Chondrocyte (in vitro differentiated cells): ENCODE measurements at regions not wholly inside any gene's neighbourhood (a gene's known extent, or its start where the extent isn't known, plus 50 kb on each side); places are given as distances from the start of the nearest gene placed in this dataset.

Source experiments
- DNase-seq: peaks from one replicate; pipeline ENCODE4 v3.0.0; 2021; ENCODE audit warnings: mixed read lengths, low spot score
- H3K27ac Mint-ChIP-seq: one replicate; pipeline ENCODE4 v1.8.0; 2021; ENCODE audit warnings: mild to moderate bottlenecking, moderate library complexity, mixed read lengths; ENCODE audit not compliant: unreplicated experiment
- H3K27me3 Mint-ChIP-seq: 2 replicates; pipeline ENCODE4 v1.8.0; 2021; ENCODE audit warnings: low read depth, mixed read lengths
- H3K36me3 Mint-ChIP-seq: 2 replicates; pipeline ENCODE4 v1.8.0; 2021; ENCODE audit warnings: low read depth, mixed read lengths
- H3K4me1 Mint-ChIP-seq: 2 replicates; pipeline ENCODE4 v1.8.0; 2021; ENCODE audit warnings: low read depth, mild to moderate bottlenecking, mixed read lengths
- H3K4me3 Mint-ChIP-seq: one replicate; pipeline ENCODE4 v1.8.0; 2021; ENCODE audit warnings: mild to moderate bottlenecking, moderate library complexity, mixed read lengths; ENCODE audit not compliant: unreplicated experiment
- H3K9me3 Mint-ChIP-seq: 2 replicates; pipeline ENCODE4 v1.8.0; 2021; ENCODE audit warnings: low read depth, mixed read lengths
- TF ChIP-seq, protein P1 (sequence below): fragments of 200-600 bp; sonication (generic); IDR thresholded peaks from 2 replicates; pipeline ENCODE4 v1.5.0; 2021; ENCODE audit warnings: antibody characterized with exemption, mild to moderate bottlenecking, moderate library complexity

DNA sequence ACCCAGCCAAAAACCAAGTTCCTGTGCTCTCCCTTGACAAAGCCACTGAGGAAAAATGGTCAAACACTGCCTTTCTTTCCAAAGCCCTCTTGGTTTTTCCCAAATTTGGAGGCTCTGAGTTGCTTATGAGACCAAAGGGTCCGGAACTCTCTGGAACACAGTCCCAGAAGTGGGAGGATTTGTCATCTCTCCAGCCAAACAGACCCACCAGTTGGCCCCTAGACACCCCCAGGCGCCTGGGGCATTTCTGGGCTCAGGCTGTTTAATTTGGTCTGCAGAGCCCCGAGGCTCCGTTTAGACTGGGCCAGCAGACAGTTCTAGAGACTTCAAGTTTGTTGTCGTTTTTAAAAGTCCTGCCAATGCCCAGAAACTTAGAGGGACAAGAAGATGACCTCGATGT is 239.1 kb downstream of the SEC14L1 start:
- DNase-seq = no peak
- Mint-ChIP-seq H3K9me3 (no peaks in the 10 kb centered on the region), H3K4me3 (no peak overlapping the region), H3K27me3 (no peaks in the 10 kb centered on the region), H3K27ac (peak overlapping the region; percentile 45), H3K4me1 (peaks cover 76% of the 10 kb centered on the region), H3K36me3 (no peaks in the 10 kb centered on the region)
- TF ChIP-seq, protein P1, sequence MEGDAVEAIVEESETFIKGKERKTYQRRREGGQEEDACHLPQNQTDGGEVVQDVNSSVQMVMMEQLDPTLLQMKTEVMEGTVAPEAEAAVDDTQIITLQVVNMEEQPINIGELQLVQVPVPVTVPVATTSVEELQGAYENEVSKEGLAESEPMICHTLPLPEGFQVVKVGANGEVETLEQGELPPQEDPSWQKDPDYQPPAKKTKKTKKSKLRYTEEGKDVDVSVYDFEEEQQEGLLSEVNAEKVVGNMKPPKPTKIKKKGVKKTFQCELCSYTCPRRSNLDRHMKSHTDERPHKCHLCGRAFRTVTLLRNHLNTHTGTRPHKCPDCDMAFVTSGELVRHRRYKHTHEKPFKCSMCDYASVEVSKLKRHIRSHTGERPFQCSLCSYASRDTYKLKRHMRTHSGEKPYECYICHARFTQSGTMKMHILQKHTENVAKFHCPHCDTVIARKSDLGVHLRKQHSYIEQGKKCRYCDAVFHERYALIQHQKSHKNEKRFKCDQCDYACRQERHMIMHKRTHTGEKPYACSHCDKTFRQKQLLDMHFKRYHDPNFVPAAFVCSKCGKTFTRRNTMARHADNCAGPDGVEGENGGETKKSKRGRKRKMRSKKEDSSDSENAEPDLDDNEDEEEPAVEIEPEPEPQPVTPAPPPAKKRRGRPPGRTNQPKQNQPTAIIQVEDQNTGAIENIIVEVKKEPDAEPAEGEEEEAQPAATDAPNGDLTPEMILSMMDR = no peak

DNA sequence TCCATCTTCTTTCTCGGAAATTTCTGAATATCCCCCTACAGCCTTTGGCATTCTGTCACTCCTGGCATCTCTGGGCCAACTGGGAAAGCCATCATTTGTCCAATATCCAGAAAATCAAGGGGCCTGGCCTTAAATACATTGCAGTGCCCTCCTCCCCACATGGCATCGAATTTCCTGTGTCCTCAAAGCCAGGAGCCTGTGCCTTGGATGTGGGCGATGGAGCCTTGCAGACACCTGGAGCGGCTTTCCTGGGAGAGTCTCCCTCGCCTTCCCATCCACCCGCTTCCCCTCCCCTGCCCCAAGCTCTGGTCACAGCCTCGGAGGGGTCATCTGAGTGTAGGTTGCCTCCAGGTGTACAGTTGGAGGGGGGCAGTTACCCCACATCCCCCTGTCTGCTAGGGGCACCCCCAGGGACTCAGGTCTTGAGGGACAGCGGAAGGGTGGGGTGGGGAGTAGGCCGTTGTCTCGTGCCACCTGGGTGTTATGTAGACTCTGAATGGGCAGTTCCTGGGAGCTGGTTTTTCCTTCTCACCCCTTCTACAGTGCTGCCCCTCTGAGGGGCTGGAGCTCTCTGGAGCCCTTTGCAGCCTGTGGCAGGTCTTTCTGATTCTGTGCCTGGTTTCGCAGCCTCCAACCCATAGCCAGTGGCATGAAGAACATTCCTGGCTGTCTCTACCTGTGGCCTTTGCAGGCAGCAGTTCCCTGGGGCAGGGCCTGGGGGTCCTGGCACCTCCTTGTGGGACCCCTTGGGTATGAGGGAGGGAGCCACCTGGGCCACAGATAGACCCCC is 239.8 kb downstream of the SEC14L1 start:
- H3K27me3 Mint-ChIP-seq = no peaks in the 10 kb centered on the region
- H3K9me3 Mint-ChIP-seq = no peaks in the 10 kb centered on the region
- H3K36me3 Mint-ChIP-seq = no peaks in the 10 kb centered on the region
- H3K4me1 Mint-ChIP-seq = peaks cover 71% of the 10 kb centered on the region
- no peak overlapping the region for H3K27ac Mint-ChIP-seq
- TF ChIP-seq, protein P1 = no peak
- no peak for DNase-seq
- no peak overlapping the region for H3K4me3 Mint-ChIP-seq

DNA sequence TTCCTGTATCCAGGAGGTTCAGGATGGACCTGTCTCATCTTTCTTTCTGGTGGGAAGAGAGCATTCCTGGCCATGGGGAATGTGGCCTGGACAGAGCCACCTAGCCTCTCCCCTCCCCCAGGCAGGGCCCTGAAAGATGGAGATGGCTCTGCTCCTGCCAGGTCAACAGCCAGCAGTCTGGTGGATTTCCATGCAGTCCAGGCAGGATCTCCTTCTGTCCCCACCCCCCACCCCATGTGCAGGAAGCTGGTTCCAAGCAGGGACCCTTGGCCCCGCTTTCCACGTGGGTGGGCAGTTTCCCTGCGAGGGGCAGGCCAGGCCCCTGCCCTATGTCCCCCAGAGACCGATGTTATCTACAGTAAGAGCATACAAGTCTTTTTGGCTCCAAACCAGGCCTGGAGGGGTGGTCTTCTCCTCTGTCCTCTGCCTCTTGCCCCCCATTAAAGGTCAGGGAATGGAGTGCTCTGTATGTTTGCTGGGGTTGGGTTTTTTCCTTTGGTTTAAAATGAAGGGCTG is 240.5 kb downstream of the SEC14L1 start:
- Mint-ChIP-seq H3K4me3 (no peak overlapping the region), H3K36me3 (no peaks in the 10 kb centered on the region)
- no peak for DNase-seq

DNA sequence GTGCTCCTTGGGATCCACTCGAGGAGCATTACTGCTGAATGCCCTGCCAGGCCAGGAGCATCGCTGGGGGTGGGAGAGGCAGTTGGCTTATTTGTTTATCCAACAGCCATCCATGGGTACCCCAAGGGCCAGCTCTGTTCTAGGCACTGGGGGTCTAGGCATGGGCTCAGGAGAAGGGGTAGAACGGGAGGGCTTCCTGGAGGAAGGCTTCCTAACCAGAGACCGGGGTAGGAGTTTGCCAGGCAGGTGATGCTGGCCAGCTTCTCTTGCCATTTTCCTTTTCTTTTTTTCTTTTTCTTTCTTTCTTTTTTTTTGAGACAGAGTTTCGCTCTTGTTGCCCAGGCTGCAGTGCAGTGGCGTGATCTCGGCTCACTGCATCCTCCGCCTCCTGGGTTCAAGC is 241.0 kb downstream of the SEC14L1 start:
- Mint-ChIP-seq H3K4me1 (peaks cover 71% of the 10 kb centered on the region), H3K27me3 (no peaks in the 10 kb centered on the region), H3K36me3 (no peaks in the 10 kb centered on the region), H3K9me3 (no peaks in the 10 kb centered on the region), H3K27ac (no peak overlapping the region), H3K4me3 (no peak overlapping the region)
- TF ChIP-seq, protein P1 = no peak
- DNase-seq = no peak

More for the DNA sequence above, 240.5 kb downstream of the SEC14L1 start:
- peaks cover 71% of the 10 kb centered on the region for H3K4me1 Mint-ChIP-seq
- TF ChIP-seq, protein P1 = no peak
- no peaks in the 10 kb centered on the region for H3K27me3 Mint-ChIP-seq
- no peak overlapping the region for H3K27ac Mint-ChIP-seq
- H3K9me3 Mint-ChIP-seq = no peaks in the 10 kb centered on the region

DNA sequence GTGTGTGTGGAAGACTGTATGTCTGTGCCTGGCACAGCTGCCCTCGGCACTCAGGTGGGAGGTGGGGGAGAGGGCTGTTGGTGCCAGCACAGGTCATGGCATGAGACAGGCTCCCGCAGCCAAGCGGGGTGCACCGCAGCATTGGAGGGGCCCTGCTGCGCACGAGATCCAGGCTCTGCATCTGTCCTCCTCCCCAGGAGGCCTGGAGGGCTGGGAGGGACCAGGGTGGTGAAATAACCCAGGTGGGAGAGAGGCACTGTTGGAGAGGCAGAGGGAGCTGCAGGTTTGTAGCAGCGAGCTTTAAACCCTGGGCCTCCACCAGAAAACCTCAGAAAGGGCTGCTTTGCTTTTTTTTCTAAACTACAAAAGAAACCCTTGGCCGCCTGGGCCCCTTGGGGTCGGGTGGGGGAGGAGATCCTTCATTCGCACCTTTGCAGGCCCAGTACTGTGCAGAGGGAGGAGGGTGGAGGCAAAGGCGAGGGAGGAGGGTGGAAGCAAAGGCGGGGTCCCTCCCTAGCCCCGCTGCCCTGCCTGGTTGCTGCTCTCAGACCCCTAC is 241.7 kb downstream of the SEC14L1 start:
- DNase-seq = no peak

More for the DNA sequence above, 241.7 kb downstream of the SEC14L1 start:
- Mint-ChIP-seq H3K4me3 (no peak overlapping the region), H3K4me1 (peaks cover 72% of the 10 kb centered on the region), H3K9me3 (no peaks in the 10 kb centered on the region), H3K27me3 (no peaks in the 10 kb centered on the region), H3K27ac (no peak overlapping the region), H3K36me3 (no peaks in the 10 kb centered on the region)
- TF ChIP-seq, protein P1 = no peak
